Thyroid gland (tissue), 4 donors: ENCODE measurements at regions not wholly inside any gene's neighbourhood (a gene's known extent, or its start where the extent isn't known, plus 50 kb on each side); places are given as distances from the start of the nearest gene placed in this dataset.

ENCODE experiments used
- POLR2A ChIP-seq, 2 donors: fragments of 450-650 bp; IDR thresholded peaks; one replicate each; pipeline ENCODE4 v1.6.1; 2017; ENCODE audit warnings: antibody characterized with exemption in 2 of 2, mild to moderate bottlenecking in 2 of 2, moderate library complexity in 1 of 2
- TF ChIP-seq, protein P1 (sequence below), 6 experiments: fragments of 200-600 bp in 3 of 6; fragments of 450-650 bp in 3 of 6; sonication (generic) in 3 of 6; IDR thresholded peaks; one replicate each; pipeline ENCODE4 v1.5.1; 2016 to 2019; ENCODE audit warnings: antibody characterized with exemption in 6 of 6, mild to moderate bottlenecking in 2 of 6, inconsistent platforms in 1 of 6, moderate library complexity in 1 of 6

- no peak for TF ChIP-seq POLR2A (IDR thresholded peaks at IDR 0.05)
- TF ChIP-seq, protein P1, sequence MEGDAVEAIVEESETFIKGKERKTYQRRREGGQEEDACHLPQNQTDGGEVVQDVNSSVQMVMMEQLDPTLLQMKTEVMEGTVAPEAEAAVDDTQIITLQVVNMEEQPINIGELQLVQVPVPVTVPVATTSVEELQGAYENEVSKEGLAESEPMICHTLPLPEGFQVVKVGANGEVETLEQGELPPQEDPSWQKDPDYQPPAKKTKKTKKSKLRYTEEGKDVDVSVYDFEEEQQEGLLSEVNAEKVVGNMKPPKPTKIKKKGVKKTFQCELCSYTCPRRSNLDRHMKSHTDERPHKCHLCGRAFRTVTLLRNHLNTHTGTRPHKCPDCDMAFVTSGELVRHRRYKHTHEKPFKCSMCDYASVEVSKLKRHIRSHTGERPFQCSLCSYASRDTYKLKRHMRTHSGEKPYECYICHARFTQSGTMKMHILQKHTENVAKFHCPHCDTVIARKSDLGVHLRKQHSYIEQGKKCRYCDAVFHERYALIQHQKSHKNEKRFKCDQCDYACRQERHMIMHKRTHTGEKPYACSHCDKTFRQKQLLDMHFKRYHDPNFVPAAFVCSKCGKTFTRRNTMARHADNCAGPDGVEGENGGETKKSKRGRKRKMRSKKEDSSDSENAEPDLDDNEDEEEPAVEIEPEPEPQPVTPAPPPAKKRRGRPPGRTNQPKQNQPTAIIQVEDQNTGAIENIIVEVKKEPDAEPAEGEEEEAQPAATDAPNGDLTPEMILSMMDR (IDR thresholded peaks at IDR 0.05): no peak
Measured at GRCh38 chr5:74149395-74149794, 491.1 kb downstream of the ENC1 start.
